ENCODE measurements at regions not wholly inside any gene's neighbourhood (a gene's known extent, or its start where the extent isn't known, plus 50 kb on each side); places are given as distances from the start of the nearest gene placed in this dataset.

GRCh38 chr21:18460979-18461378 lies 57.4 kb upstream of the TMPRSS15 start:
- DNase-seq, result no peak

GRCh38 chr21:18461743-18462142 lies 58.2 kb upstream of the TMPRSS15 start:
- no peak for DNase-seq

- DNase-seq, result no peak
Observed at GRCh38 chr21:18467715-18468114, 64.1 kb upstream of the TMPRSS15 start.

- DNase-seq, result no peak
Observed at GRCh38 chr21:18468790-18469189, 65.2 kb upstream of the TMPRSS15 start.

GRCh38 chr21:18476639-18477038 lies 73.1 kb upstream of the TMPRSS15 start:
- no peak for DNase-seq

GRCh38 chr21:18477043-18477442 lies 73.5 kb upstream of the TMPRSS15 start:
- DNase-seq, result no peak

GRCh38 chr21:18478513-18478912 lies 74.9 kb upstream of the TMPRSS15 start:
- DNase-seq, result no peak

- no peak for DNase-seq
Observed at GRCh38 chr21:18488252-18488651, 84.7 kb upstream of the TMPRSS15 start.

GRCh38 chr21:18493422-18493821 lies 89.8 kb upstream of the TMPRSS15 start:
- DNase-seq, result no peak

- no peak for DNase-seq
Observed at GRCh38 chr21:18495523-18495922, 91.9 kb upstream of the TMPRSS15 start.

GRCh38 chr21:18498431-18498830 lies 94.8 kb upstream of the TMPRSS15 start:
- no peak for DNase-seq

- no peak for DNase-seq
Observed at GRCh38 chr21:18499761-18500376, 96.3 kb upstream of the TMPRSS15 start.

- DNase-seq, result no peak
Observed at GRCh38 chr21:18518054-18518481, 114.5 kb upstream of the TMPRSS15 start.

GRCh38 chr21:18521204-18521603 lies 117.6 kb upstream of the TMPRSS15 start:
- no peak for DNase-seq

- no peak for DNase-seq
Observed at GRCh38 chr21:18522181-18522972, 118.8 kb upstream of the TMPRSS15 start.

- no peak for DNase-seq
Observed at GRCh38 chr21:18524097-18524880, 120.7 kb upstream of the TMPRSS15 start.

- no peak for DNase-seq
Observed at GRCh38 chr21:18529254-18529653, 125.7 kb upstream of the TMPRSS15 start.

- no peak for DNase-seq
Observed at GRCh38 chr21:18542081-18542480, 138.5 kb upstream of the TMPRSS15 start.

- DNase-seq, result no peak
Observed at GRCh38 chr21:18545908-18546307, 142.3 kb upstream of the TMPRSS15 start.

GRCh38 chr21:18547347-18547746 lies 143.8 kb upstream of the TMPRSS15 start:
- DNase-seq, result no peak

GRCh38 chr21:18548249-18548648 lies 144.7 kb upstream of the TMPRSS15 start:
- no peak for DNase-seq

- no peak for DNase-seq
Observed at GRCh38 chr21:18549214-18549905, 145.8 kb upstream of the TMPRSS15 start.

GRCh38 chr21:18550361-18550760 lies 146.8 kb upstream of the TMPRSS15 start:
- no peak for DNase-seq
